MM.1S (cell line): ENCODE measurements at regions not wholly inside any gene's neighbourhood (a gene's known extent, or its start where the extent isn't known, plus 50 kb on each side); places are given as distances from the start of the nearest gene placed in this dataset.

ENCODE experiments used
- DNase-seq: peaks from one replicate; pipeline ENCODE4 v3.0.0-alpha.2; 2015
- H2AFZ ChIP-seq: fragments of 300-600 bp; sonication (generic); 2 replicates; pipeline ENCODE4 v1.6.0; 2016; ENCODE audit warnings: antibody characterized with exemption, low read length
- H3F3A ChIP-seq: fragments of 300-600 bp; sonication (generic); 2 replicates; pipeline ENCODE4 v1.6.1; 2016; ENCODE audit warnings: mild to moderate bottlenecking, antibody characterized with exemption, low read length, moderate library complexity, mixed read lengths; ENCODE audit not compliant: insufficient read depth
- H3K27ac ChIP-seq: fragments of 300-600 bp; sonication (generic); 2 replicates; pipeline ENCODE4 v1.5.1; 2016; ENCODE audit warnings: mild to moderate bottlenecking, low read length
- H3K27me3 ChIP-seq: fragments of 300-600 bp; sonication (generic); replicated peaks from 2 replicates; pipeline ENCODE4 v1.6.0; 2016; ENCODE audit warnings: low read length; ENCODE audit not compliant: insufficient read depth
- H3K36me3 ChIP-seq: fragments of 300-600 bp; sonication (generic); replicated peaks from 2 replicates; pipeline ENCODE4 v1.6.1; 2016; ENCODE audit warnings: mild to moderate bottlenecking, low read length, mixed read lengths; ENCODE audit not compliant: insufficient read depth
- H3K4me1 ChIP-seq: fragments of 300-600 bp; sonication (generic); 2 replicates; pipeline ENCODE4 v1.6.1; 2016; ENCODE audit warnings: low read length, mixed read lengths
- H3K4me2 ChIP-seq: fragments of 300-600 bp; sonication (generic); 2 replicates; pipeline ENCODE4 v1.6.0; 2016; ENCODE audit warnings: low read depth, low read length
- H3K4me3 ChIP-seq: fragments of 300-600 bp; sonication (generic); 2 replicates; pipeline ENCODE4 v1.5.1; 2016; ENCODE audit warnings: low read length, mixed read lengths
- H3K79me2 ChIP-seq: fragments of 300-600 bp; sonication (generic); 2 replicates; pipeline ENCODE4 v1.6.1; 2016; ENCODE audit warnings: mixed run types, low read length, mixed read lengths
- H3K9ac ChIP-seq: fragments of 300-600 bp; sonication (generic); 2 replicates; pipeline ENCODE4 v1.6.1; 2016; ENCODE audit warnings: low read length, mixed read lengths
- H3K9me2 ChIP-seq: fragments of 300-600 bp; sonication (generic); replicated peaks from 2 replicates; pipeline ENCODE4 v1.6.1; 2016; ENCODE audit warnings: mild to moderate bottlenecking, low read length, mixed read lengths; ENCODE audit not compliant: insufficient read depth
- H3K9me3 ChIP-seq: fragments of 300-600 bp; sonication (generic); replicated peaks from 2 replicates; pipeline ENCODE4 v1.6.1; 2016; ENCODE audit warnings: mild to moderate bottlenecking, low read length, mixed read lengths; ENCODE audit not compliant: insufficient read depth
- H4K20me1 ChIP-seq: fragments of 300-600 bp; sonication (generic); 2 replicates; pipeline ENCODE4 v1.6.1; 2016; ENCODE audit warnings: mild to moderate bottlenecking, low read length, moderate library complexity, mixed read lengths; ENCODE audit not compliant: insufficient read depth
- EZH2 ChIP-seq: fragments of 300-600 bp; sonication (generic); optimal IDR thresholded peaks from 2 replicates; pipeline ENCODE3; 2017; ENCODE audit warnings: low read depth, mild to moderate bottlenecking, antibody characterized with exemption, low read length, mixed read lengths
- EZH2phosphoT487 ChIP-seq: fragments of 300-600 bp; sonication (generic); IDR thresholded peaks from 2 replicates; pipeline ENCODE4 v1.6.1; 2018; ENCODE audit warnings: antibody characterized with exemption, low read length
- TF ChIP-seq, protein P1 (sequence below): fragments of 300-600 bp; sonication (generic); IDR thresholded peaks from 2 replicates; pipeline ENCODE4 v1.5.1; 2016; ENCODE audit warnings: antibody characterized with exemption, low read length, mixed read lengths

GRCh38 chr7:86953219-86953618 lies 106.2 kb downstream of the ELAPOR2 start:
- TF ChIP-seq EZH2phosphoT487 (no peak), EZH2 (no peak)
- TF ChIP-seq, protein P1, sequence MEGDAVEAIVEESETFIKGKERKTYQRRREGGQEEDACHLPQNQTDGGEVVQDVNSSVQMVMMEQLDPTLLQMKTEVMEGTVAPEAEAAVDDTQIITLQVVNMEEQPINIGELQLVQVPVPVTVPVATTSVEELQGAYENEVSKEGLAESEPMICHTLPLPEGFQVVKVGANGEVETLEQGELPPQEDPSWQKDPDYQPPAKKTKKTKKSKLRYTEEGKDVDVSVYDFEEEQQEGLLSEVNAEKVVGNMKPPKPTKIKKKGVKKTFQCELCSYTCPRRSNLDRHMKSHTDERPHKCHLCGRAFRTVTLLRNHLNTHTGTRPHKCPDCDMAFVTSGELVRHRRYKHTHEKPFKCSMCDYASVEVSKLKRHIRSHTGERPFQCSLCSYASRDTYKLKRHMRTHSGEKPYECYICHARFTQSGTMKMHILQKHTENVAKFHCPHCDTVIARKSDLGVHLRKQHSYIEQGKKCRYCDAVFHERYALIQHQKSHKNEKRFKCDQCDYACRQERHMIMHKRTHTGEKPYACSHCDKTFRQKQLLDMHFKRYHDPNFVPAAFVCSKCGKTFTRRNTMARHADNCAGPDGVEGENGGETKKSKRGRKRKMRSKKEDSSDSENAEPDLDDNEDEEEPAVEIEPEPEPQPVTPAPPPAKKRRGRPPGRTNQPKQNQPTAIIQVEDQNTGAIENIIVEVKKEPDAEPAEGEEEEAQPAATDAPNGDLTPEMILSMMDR, result no peak
- no peak overlapping the region for H2AFZ ChIP-seq
- no peak overlapping the region for H3K27ac ChIP-seq
- no peaks in the 10 kb centered on the region for H3K36me3 ChIP-seq
- no peaks in the 10 kb centered on the region for H3K9me3 ChIP-seq
- H3K9ac ChIP-seq, result no peak overlapping the region
- no peaks in the 10 kb centered on the region for H4K20me1 ChIP-seq
- no peaks in the 10 kb centered on the region for H3F3A ChIP-seq
- H3K9me2 ChIP-seq, result no peaks in the 10 kb centered on the region
- H3K4me1 ChIP-seq, result peaks cover 4% of the 10 kb centered on the region; the same call in 1 of the 2 replicates
- no peak overlapping the region for H3K4me3 ChIP-seq
- no peaks in the 10 kb centered on the region for H3K79me2 ChIP-seq
- no peaks in the 10 kb centered on the region for H3K27me3 ChIP-seq
- H3K4me2 ChIP-seq, result no peak overlapping the region
- DNase-seq, result no peak

DNA sequence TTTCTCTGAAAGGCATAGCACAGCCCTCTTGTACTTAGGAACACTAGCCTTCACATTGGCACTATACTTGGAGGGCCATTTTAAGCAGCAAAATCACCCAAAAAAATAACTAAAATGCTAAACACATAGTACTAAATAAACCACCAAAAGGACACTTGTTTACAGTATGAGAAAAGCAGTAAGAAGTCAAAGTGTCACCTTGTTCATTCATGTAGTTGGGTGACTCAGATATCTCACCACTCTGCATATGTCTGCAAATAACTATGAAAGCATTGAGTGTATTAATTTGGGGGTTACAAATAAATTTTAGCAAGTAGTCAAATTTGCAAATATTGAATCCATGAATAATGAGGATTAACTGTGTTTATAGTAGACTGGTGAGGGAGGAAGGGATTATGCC lies 107.6 kb downstream of the ELAPOR2 start:
- Histone ChIP-seq H3K36me3 (no peaks in the 10 kb centered on the region), H3K9me3 (no peaks in the 10 kb centered on the region), H3K27me3 (no peaks in the 10 kb centered on the region), H3K4me3 (no peak overlapping the region), H3K4me2 (no peak overlapping the region), H2AFZ (no peak overlapping the region), H3K9ac (no peak overlapping the region), H4K20me1 (no peaks in the 10 kb centered on the region), H3K27ac (no peak overlapping the region), H3F3A (no peaks in the 10 kb centered on the region), H3K4me1 (peaks cover 4% of the 10 kb centered on the region; the same call in 1 of the 2 replicates), H3K79me2 (no peaks in the 10 kb centered on the region), H3K9me2 (no peaks in the 10 kb centered on the region)
- TF ChIP-seq EZH2, result no peak
- no peak for TF ChIP-seq EZH2phosphoT487
- TF ChIP-seq, protein P1, result no peak
- DNase-seq, result no peak

GRCh38 chr7:86950944-86951343 lies 108.5 kb downstream of the ELAPOR2 start:
- DNase-seq, result no peak
- H3K79me2 ChIP-seq, result no peaks in the 10 kb centered on the region
- no peak overlapping the region for H3K27ac ChIP-seq
- no peaks in the 10 kb centered on the region for H3K9me3 ChIP-seq
- H3K4me3 ChIP-seq, result no peak overlapping the region
- no peak overlapping the region for H3K9ac ChIP-seq
- no peaks in the 10 kb centered on the region for H3K9me2 ChIP-seq
- TF ChIP-seq EZH2phosphoT487 (no peak), EZH2 (no peak)
- TF ChIP-seq, protein P1, result no peak
- H3K4me1 ChIP-seq, result no peaks in the 10 kb centered on the region; the same call in 1 of the 2 replicates
- H3K4me2 ChIP-seq, result no peak overlapping the region
- no peaks in the 10 kb centered on the region for H3F3A ChIP-seq
- H3K27me3 ChIP-seq, result no peaks in the 10 kb centered on the region
- H3K36me3 ChIP-seq, result no peaks in the 10 kb centered on the region
- H2AFZ ChIP-seq, result no peak overlapping the region
- H4K20me1 ChIP-seq, result no peaks in the 10 kb centered on the region
